NCI-H2196 (cell line): ENCODE measurements at regions not wholly inside any gene's neighbourhood (a gene's known extent, or its start where the extent isn't known, plus 50 kb on each side); places are given as distances from the start of the nearest gene placed in this dataset.
"Not testable (repeated sequence)": the region's sequence is repeated elsewhere in the genome, so short reads cannot be mapped to it uniquely, and the experiment has no call there.

ENCODE experiments used
- DNase-seq: peaks from one replicate; lab custom pipeline; 2025; ENCODE audit not compliant: unreplicated experiment; lab: John Stamatoyannopoulos, UW

DNA sequence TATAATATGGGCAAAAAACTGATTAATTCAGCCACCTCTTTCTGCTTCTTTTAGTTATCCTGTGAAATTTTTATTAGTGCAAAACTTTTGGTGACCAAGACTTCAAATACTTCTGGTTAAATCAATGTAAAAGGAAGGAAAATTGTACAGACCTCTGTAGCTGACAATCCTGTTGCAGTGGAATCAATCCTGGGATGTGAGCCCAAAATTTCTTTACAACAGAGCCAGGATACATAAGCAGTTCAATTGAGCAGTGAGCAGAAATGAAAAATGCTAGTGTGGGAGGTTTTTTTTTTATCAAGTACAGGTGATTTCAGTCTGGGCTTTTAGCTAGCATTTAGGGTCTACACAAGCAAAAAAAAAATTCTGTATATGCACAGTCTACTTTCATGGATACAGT is 398.0 kb downstream of the OTOL1 start:
- no peak for DNase-seq

DNA sequence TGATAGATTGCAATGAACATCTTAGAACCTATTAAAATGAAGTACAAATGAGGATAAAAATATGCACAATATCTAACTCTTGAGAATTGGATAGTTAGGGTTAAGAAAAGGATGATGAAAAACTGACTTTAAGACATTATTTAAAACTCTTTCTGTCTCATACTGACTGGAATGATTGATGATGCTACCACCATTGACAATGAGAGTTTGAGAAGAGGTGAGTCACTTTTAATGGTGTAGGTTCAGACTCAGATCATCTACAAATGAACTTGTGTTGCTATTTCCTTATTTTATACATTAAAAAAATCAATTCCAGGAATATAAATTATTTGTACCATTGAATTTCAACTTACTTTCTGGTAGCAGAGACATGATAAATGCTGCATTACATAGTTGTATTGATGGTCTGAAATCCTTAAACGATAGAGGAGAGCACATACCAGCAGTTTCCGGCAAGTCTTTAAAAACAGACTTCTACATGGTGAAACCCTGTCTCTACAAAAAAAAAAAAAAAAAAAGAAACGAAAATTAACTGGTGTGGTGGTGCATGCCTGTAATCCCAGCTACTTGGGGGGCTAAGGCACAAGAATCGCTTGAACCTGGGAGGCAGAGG is 409.0 kb downstream of the OTOL1 start:
- no peak for DNase-seq

- DNase-seq = no peak
Observed at GRCh38 chr3:161913786-161914389, 417.3 kb downstream of the OTOL1 start.

DNA sequence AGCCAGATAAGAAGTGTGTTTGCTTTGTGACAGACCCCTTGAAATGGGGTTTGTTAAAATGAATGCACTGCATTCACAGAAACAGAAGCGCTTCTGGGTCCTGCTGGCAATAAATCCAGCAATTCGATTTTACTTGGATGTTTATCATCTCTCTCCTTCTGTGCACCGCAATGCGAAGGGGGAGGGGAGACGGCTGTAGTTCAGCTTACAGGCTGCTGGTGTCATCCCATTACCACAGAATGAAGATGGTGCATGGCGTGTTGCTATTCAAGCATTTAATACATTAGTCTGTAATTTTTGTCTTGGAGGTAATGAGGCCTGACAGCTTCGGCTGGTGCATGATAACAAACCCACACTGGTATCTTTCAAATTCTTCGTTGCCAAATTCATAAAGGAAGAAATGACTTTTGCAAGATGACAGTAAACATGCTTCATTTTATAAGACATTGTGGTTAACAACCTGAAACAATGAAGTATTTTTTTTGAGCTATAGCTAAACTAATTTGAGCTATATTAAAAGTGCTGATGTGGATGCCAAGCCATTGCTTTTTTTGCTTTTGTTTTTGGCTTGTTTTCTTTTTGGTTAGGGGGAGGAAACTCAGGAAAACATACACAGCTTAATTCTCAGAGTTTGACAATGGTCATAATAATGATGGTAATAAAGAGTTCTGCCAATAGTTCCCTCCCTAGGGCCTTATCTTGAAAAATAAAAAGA is 418.3 kb downstream of the OTOL1 start:
- DNase-seq = no peak

DNA sequence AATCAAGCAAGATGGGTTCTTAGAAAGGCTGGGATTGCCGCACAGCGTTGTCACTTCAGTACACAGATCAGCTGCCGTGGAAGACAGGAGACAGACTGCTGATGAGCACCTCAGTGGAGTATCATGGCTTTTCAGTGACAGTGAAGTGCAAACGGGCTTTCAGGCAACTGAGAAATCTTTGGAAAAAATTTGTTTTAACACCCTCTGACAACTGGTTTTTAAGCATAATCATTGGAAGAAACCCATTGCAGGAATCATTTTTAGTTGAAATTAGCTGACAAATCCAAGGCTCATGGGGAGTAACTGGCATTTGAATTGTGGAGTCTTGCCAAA is 418.8 kb downstream of the OTOL1 start:
- DNase-seq = no peak

DNA sequence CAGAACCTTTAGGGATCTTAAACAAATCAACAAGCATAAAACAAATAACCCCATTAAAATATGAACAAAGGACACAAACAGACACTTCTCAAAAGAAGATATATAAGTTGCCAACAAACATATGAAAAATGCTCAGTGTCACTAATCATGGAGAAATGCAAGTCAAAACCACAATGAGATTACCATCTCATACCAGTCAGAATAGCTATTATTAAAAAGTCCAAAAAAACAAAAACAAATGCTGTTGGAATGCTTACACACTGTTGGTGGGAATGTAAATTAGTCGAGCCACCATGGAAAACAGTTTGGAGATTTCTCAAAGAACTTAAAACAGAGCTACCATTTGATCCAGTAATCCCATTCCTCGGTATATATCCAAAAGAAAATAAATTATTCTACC is 423.6 kb downstream of the OTOL1 start:
- no peak for DNase-seq

DNA sequence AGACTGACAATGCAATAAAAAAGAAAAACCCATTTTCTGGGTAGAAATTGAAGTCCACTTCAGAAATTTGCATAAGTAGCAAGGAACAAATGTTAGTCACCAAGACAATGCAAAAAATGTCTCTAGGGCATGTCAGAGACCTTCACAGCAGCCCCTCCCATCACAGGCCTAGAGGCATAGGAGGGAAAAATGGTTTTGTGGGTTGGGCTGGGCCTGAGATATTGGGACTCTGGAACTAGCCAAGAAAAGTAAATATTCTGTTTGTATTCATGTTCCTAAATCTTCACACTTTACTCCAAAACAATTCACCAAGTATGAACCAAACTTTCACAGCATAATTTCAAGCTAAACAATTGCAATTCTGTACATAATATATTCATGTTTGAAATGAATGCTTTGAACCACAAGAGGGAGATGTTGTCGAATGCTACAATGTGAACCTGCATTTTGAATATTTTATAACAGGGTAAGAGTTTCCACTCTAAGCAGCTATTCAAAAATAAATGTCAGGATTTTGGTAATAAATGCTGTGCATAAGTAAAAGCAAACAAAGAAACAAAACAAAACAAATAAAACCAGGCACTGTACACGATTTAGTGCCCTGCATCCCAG is 429.2 kb downstream of the OTOL1 start:
- no peak for DNase-seq

DNA sequence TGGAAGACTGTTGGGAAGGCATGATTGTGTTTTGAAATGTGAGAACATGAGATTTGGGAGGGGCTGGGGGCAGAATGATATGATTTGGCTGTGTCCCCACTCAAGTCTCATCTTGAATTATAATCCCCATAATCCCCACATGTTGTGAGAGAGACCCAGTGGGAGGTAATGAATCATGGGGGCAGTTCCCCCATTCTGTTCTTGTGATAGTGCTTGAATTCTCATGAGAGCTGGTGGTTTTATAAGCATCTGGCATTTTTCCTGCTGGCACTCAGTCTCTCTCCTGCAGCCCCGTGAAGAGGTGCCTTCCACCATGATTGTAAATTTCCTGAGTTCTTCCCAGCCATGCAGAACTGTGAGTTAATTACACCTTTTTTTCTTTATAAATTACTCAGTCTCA is 430.5 kb downstream of the OTOL1 start:
- no peak for DNase-seq

- no peak for DNase-seq
Observed at GRCh38 chr3:161939918-161940620, 443.5 kb downstream of the OTOL1 start.

GRCh38 chr3:161940621-161940965 is 444.0 kb downstream of the OTOL1 start:
- DNase-seq = no peak

- no peak for DNase-seq
Observed at GRCh38 chr3:161941891-161942290, 445.3 kb downstream of the OTOL1 start.

GRCh38 chr3:161943801-161944345 is 447.3 kb downstream of the OTOL1 start:
- DNase-seq = not testable (repeated sequence)

DNA sequence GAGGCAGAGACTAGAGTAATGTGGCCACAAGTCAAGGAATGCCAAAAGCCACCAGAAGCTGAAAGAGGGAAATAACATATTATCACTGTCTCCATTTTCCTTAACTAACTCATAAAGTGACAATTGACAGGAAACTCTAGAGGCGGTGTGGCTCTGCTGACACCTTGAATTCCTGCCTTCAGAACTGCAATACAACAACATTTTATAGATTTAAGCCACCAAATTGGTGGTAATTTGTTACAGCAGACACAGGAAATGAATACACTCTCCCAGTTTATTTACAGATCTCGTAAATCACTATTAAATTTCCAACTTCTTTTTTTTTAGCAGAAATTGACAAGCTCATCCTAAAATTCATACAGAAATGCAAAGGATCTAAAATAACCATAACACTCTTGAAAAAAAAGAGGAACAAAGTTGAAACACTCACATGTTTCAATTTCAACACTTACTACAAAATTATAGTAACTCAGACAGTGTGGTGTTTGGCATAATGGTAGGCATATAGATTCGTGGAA is 449.9 kb downstream of the OTOL1 start:
- DNase-seq = no peak

DNA sequence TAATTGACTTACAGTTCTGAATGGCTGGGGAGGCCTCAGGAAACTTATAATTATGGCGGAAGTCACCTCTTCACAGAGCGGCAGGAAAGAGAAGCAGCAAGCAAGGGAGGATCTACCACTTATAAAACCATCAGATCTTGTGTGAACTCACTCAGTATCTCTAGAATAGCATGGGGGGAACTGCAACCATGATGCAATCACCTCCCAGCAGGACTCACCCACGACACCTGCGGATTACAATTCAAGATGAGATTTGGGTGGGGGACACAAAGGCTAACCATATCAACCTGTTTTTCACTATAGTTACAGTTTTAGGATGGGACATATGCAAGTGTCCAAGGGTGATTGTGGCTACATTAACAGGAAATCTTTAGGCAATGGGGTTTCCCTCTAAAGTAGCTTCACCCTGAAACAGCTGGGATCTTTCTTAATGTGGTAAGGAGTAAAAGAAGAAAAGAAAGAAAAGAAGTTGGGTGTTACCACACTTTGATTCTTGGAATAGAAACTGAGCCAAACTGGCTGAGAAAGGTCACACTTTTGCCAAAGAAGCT is 453.8 kb downstream of the OTOL1 start:
- no peak for DNase-seq

- no peak for DNase-seq
Observed at GRCh38 chr3:161957467-161957866, 460.9 kb downstream of the OTOL1 start.

DNA sequence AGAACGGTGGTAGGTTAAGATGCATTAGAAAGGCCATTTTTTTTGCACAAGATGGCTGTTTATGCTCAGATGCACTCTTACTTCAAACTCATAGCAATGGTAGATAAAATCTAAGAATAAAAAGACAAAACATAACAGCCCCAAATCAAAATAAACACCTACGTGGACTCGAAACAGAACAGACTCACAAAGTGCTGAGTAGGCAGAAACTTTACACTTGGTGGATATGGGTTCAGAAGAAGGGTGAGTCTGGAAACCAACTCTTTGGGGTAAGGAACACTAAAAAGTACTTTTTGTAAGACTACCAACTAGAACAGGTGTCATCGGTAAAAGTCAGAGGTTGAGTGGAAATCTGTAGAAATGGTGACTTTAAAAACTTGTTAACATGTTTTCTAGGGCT is 468.2 kb downstream of the OTOL1 start:
- DNase-seq = no peak

GRCh38 chr3:161969867-161970266 is 473.3 kb downstream of the OTOL1 start:
- DNase-seq = no peak

GRCh38 chr3:161975201-161975600 is 478.6 kb downstream of the OTOL1 start:
- DNase-seq = no peak

GRCh38 chr3:161977063-161977462 is 480.5 kb downstream of the OTOL1 start:
- no peak for DNase-seq

- DNase-seq = no peak
Observed at GRCh38 chr3:161977850-161978249, 481.2 kb downstream of the OTOL1 start.

DNA sequence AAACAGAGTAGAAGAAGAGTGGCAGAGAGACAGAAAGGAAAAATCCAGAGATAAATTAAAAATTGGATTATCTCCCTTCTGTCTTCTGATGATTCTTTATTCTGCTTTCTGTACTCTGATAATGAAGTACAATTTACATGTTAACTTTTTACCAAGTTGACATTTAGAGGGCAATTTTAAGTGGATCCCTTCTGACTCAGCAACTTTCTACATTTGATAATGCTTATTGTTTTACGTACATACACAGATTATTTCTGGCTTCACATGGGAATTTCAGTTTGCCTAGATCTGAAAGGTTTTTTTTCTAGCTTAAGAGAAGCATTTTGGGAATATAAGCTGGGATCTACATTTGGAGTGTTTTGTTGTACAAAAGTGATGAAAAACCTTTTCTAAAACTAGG is 491.3 kb downstream of the OTOL1 start:
- DNase-seq = no peak
